AG04450 (cell line): ENCODE measurements at regions not wholly inside any gene's neighbourhood (a gene's known extent, or its start where the extent isn't known, plus 50 kb on each side); places are given as distances from the start of the nearest gene placed in this dataset.

Experiments
- CTCF ChIA-PET: fragments of 300-600, 350-600 bp; formaldehyde crosslinking; extraction: SDS; loops from one replicate; lab custom pipeline; 2022; ENCODE audit warnings: antibody characterized with exemption, inconsistent platforms; lab: Charles Lee
- POLR2A ChIA-PET: fragments of 350-600 bp; formaldehyde crosslinking; extraction: SDS; loops from one replicate; lab custom pipeline; 2021; ENCODE audit warnings: antibody characterized with exemption, inconsistent platforms; lab: Yijun Ruan, JAX
- DNase-seq: peaks from one replicate; pipeline ENCODE4 v3.0.0-alpha.2; 2011; ENCODE audit warnings: low read depth, low spot score
- H3K27ac ChIP-seq: one replicate; pipeline ENCODE4 v1.5.1; 2012; ENCODE audit warnings: low read depth, low read length, control low read depth
- H3K27me3 ChIP-seq: one replicate; pipeline ENCODE4 v1.6.0; 2012; ENCODE audit warnings: low read length; ENCODE audit not compliant: control insufficient read depth, insufficient read depth
- H3K4me3 ChIP-seq: 2 replicates; pipeline ENCODE4 v1.5.1; 2011; ENCODE audit warnings: mild to moderate bottlenecking, low read depth, low read length, control low read depth
- H3K9me3 ChIP-seq: 2 replicates; pipeline ENCODE4 v1.5.1; 2012; ENCODE audit warnings: low read length; ENCODE audit not compliant: control insufficient read depth, insufficient read depth
- TF ChIP-seq, protein P1 (sequence below): IDR thresholded peaks from 2 replicates; pipeline ENCODE4 v1.5.1; 2011; ENCODE audit warnings: low read depth, low read length, control low read depth, inconsistent platforms

- H3K27ac ChIP-seq = no peak overlapping the region
- no peak for DNase-seq
- H3K4me3 ChIP-seq = no peak overlapping the region
- TF ChIP-seq, protein P1, sequence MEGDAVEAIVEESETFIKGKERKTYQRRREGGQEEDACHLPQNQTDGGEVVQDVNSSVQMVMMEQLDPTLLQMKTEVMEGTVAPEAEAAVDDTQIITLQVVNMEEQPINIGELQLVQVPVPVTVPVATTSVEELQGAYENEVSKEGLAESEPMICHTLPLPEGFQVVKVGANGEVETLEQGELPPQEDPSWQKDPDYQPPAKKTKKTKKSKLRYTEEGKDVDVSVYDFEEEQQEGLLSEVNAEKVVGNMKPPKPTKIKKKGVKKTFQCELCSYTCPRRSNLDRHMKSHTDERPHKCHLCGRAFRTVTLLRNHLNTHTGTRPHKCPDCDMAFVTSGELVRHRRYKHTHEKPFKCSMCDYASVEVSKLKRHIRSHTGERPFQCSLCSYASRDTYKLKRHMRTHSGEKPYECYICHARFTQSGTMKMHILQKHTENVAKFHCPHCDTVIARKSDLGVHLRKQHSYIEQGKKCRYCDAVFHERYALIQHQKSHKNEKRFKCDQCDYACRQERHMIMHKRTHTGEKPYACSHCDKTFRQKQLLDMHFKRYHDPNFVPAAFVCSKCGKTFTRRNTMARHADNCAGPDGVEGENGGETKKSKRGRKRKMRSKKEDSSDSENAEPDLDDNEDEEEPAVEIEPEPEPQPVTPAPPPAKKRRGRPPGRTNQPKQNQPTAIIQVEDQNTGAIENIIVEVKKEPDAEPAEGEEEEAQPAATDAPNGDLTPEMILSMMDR = no peak
- ChIA-PET POLR2A (no interaction called here), CTCF (no interaction called here)
- no peaks in the 10 kb centered on the region for H3K9me3 ChIP-seq
- no peaks in the 10 kb centered on the region for H3K27me3 ChIP-seq
These were observed 502.5 kb downstream of the SPRY1 start for GRCh38 chr4:123898946-123899666.

DNA sequence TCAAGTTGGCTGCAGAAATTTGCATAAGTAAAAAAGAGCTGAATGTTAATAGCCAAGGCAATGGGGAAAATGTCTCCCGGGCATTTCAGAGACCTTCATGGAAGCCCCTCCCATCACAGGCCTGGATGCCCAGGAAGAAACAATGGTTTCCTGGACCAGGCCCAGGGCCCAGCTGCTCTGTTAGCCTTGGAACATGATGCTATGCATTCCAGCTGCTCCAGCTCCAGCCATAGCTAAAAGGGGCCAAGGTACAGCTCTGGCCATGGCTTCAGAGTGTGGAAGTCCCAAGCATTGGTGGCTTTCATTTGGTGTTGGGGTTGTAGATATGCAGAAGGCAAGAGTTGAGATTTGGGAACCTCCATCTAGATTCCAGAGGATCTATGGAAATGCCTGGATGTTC, 508.3 kb downstream of the SPRY1 start:
- TF ChIP-seq, protein P1 = no peak
- DNase-seq = no peak
- H3K4me3 ChIP-seq = no peak overlapping the region
- H3K9me3 ChIP-seq = peaks cover 4% of the 10 kb centered on the region; the same call in 1 of the 2 replicates
- ChIA-PET CTCF (no interaction called here), POLR2A (no interaction called here)
- H3K27ac ChIP-seq = no peak overlapping the region
- no peaks in the 10 kb centered on the region for H3K27me3 ChIP-seq

GRCh38 chr4:123913598-123913997, 517.0 kb downstream of the SPRY1 start:
- ChIA-PET POLR2A (no interaction called here), CTCF (no interaction called here)
- no peak overlapping the region for H3K4me3 ChIP-seq
- no peak for DNase-seq
- H3K27ac ChIP-seq = no peak overlapping the region
- no peaks in the 10 kb centered on the region for H3K9me3 ChIP-seq
- TF ChIP-seq, protein P1 = no peak
- H3K27me3 ChIP-seq = no peaks in the 10 kb centered on the region

DNA sequence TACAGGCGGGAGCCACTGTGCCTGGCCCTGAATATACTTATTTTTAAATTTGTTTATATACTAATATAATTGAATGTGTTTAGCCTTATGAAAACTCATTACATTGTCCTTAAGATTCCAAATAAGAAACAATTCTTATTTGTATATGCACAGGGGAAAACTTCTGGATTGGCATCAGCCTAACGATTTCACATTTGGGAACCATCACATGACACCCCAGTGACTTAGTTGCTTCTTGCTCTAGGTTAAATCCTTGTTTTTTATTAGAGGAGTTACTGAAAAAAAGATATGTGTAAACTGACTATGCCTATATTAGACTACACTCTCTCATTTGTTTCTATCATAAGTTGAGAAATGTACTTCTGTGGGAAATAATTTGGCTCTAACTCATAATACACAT, 520.2 kb downstream of the SPRY1 start:
- Histone ChIP-seq H3K9me3 (no peaks in the 10 kb centered on the region), H3K27ac (no peak overlapping the region), H3K27me3 (no peaks in the 10 kb centered on the region), H3K4me3 (no peak overlapping the region)
- DNase-seq = no peak
- POLR2A ChIA-PET = no interaction called here
- TF ChIP-seq, protein P1 = no peak
- CTCF ChIA-PET = no interaction called here

DNA sequence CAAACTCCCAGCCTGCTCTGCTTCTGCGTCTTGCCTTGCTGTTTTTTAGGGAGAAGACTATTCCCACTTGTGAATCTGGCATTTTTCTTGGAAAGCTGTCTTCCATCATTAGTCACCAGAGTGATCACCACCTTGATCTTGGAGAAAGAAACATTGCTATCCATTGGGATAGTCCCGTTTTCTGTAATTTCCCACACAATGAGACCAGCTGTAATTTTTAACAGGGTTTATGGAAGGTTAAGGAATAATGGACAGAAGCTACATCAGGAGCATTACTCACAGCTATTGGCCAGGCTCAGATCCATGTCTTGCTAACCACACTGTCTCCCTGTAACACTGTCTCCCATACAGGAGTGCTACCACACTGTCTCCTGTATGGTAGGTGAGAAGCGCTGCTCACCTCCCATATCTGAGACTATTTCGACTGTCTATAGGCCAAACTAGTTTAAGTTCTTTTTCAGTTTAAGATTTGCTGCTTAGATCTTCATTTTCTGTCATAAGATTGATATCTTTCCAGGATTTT, 523.0 kb downstream of the SPRY1 start:
- DNase-seq = no peak
- Histone ChIP-seq H3K27me3 (no peaks in the 10 kb centered on the region), H3K9me3 (no peaks in the 10 kb centered on the region), H3K4me3 (no peak overlapping the region), H3K27ac (no peak overlapping the region)
- POLR2A ChIA-PET = no interaction called here
- TF ChIP-seq, protein P1 = no peak
- CTCF ChIA-PET = no interaction called here
